IPS-18a (cell line): ENCODE measurements at regions not wholly inside any gene's neighbourhood (a gene's known extent, or its start where the extent isn't known, plus 50 kb on each side); places are given as distances from the start of the nearest gene placed in this dataset.

Source experiments
- H3K27ac ChIP-seq: one replicate; pipeline ENCODE4 v1.5.1; 2013; ENCODE audit warnings: low read length
- H3K27me3 ChIP-seq: one replicate; pipeline ENCODE4 v1.6.1; 2013; ENCODE audit warnings: mild to moderate bottlenecking, low read length; ENCODE audit not compliant: control insufficient read depth, insufficient read depth
- H3K36me3 ChIP-seq: one replicate; pipeline ENCODE4 v1.6.1; 2013; ENCODE audit warnings: low read depth, low read length; ENCODE audit not compliant: control insufficient read depth
- H3K4me1 ChIP-seq: one replicate; pipeline ENCODE4 v1.6.1; 2013; ENCODE audit warnings: low read depth, low read length; ENCODE audit not compliant: control insufficient read depth
- H3K4me3 ChIP-seq: one replicate; pipeline ENCODE4 v1.5.1; 2013; ENCODE audit warnings: low read length
- H3K9ac ChIP-seq: one replicate; pipeline ENCODE4 v1.6.1; 2013; ENCODE audit warnings: mild to moderate bottlenecking, low read length, moderate library complexity
- H3K9me3 ChIP-seq: one replicate; pipeline ENCODE4 v1.6.1; 2013; ENCODE audit warnings: low read depth, low read length; ENCODE audit not compliant: control insufficient read depth

GRCh38 chr16:76222087-76222486 is 55.1 kb upstream of the CNTNAP4 start:
- no peak overlapping the region for H3K9ac ChIP-seq
- peaks cover 21% of the 10 kb centered on the region for H3K4me1 ChIP-seq
- no peak overlapping the region for H3K27ac ChIP-seq
- no peaks in the 10 kb centered on the region for H3K9me3 ChIP-seq
- H3K4me3 ChIP-seq: no peak overlapping the region
- H3K36me3 ChIP-seq: no peaks in the 10 kb centered on the region
- H3K27me3 ChIP-seq: peaks cover 68% of the 10 kb centered on the region

GRCh38 chr16:76222853-76223252 is 54.3 kb upstream of the CNTNAP4 start:
- H3K36me3 ChIP-seq: no peaks in the 10 kb centered on the region

DNA sequence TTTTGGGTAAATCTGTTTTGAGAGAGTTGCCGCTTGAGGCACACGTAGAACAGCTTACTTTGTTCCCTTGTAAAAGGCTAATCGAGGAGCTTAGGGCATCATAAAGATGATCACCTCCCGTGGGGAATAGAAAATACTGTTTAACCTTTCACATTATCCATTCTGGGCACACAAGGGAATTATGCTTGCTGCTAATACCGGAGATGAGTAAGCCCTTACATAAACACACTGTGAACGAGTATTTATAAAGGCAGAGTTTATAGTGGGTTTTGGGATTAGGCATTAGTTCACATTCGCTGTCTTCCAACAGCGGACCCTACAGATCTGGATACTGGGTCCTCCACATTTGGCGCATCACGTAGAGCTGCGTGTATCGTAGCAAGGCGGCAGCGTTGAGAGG is 51.2 kb upstream of the CNTNAP4 start:
- no peaks in the 10 kb centered on the region for H3K9me3 ChIP-seq
- peaks cover 49% of the 10 kb centered on the region for H3K27me3 ChIP-seq
- no peaks in the 10 kb centered on the region for H3K36me3 ChIP-seq
- H3K27ac ChIP-seq: no peak overlapping the region
- no peak overlapping the region for H3K9ac ChIP-seq
- H3K4me3 ChIP-seq: no peak overlapping the region
- peaks cover 18% of the 10 kb centered on the region for H3K4me1 ChIP-seq

More at GRCh38 chr16:76222853-76223252, 54.3 kb upstream of the CNTNAP4 start:
- no peak overlapping the region for H3K9ac ChIP-seq
- H3K27me3 ChIP-seq: peaks cover 65% of the 10 kb centered on the region
- H3K27ac ChIP-seq: no peak overlapping the region
- H3K4me1 ChIP-seq: peaks cover 21% of the 10 kb centered on the region
- H3K4me3 ChIP-seq: no peak overlapping the region
- H3K9me3 ChIP-seq: no peaks in the 10 kb centered on the region

DNA sequence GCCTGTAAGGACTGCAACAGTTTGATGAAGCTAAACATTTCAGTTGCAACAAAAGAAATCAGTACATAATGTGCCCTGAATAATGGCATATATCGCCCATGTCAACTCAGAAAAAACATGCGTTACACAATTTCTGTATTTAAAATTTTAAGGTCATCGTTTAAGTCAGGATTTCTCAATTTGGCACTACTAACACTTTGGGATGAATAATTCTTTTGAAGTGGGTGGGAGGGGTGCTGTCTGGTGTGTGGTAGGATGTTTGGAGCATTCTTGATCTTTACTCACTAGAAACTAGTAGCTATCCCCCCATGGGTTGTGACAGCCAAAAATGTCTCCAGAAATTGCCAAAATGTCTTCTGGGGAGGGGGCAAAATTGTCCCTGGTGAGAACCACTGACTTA is 50.7 kb upstream of the CNTNAP4 start:
- H3K9me3 ChIP-seq: no peaks in the 10 kb centered on the region
- H3K4me1 ChIP-seq: peaks cover 18% of the 10 kb centered on the region
- no peak overlapping the region for H3K27ac ChIP-seq
- no peaks in the 10 kb centered on the region for H3K36me3 ChIP-seq
- peaks cover 44% of the 10 kb centered on the region for H3K27me3 ChIP-seq
- no peak overlapping the region for H3K4me3 ChIP-seq
- H3K9ac ChIP-seq: no peak overlapping the region
